ENCODE measurements at regions not wholly inside any gene's neighbourhood (a gene's known extent, or its start where the extent isn't known, plus 50 kb on each side); places are given as distances from the start of the nearest gene placed in this dataset.

GRCh38 chr5:71929003-71929402 lies 178.3 kb upstream of the MAP1B start:
- TF ChIP-seq CTCF (IDR thresholded peaks at IDR 0.05) (no peak), POLR2A (IDR thresholded peaks at IDR 0.05) (no peak)

Measured in thyroid gland (tissue), 4 donors.